ENCODE measurements at regions not wholly inside any gene's neighbourhood (a gene's known extent, or its start where the extent isn't known, plus 50 kb on each side); places are given as distances from the start of the nearest gene placed in this dataset.

DNA sequence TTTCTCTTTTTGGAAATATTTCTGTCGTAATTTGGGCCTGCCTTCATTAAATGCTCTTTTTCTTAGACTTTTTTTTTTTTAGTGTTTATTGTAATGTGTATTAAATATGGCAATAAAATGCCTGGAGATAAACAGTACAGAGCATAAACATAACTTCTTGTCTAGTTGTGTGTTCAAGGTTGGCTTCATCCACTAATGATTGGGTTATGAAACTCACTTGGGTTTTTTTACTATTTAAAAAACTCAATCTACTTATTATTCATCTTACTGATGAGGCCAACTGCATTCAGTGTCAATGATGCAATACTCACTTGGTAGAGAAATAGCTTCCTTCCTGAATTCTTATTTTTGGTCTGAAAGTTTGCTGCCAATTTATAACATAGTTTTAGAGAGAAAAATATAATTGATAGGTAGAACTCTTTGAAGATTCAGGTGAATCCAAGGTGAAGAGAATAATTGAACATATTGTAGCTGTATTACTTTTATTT is 144.2 kb upstream of the NABP1 start:
- Histone ChIP-seq H3K4me1 (ENCODE audit: control insufficient read depth, insufficient read depth, low read length) (no peaks in the 10 kb centered on the region), H3K27ac (ENCODE audit: low read length) (no peak overlapping the region), H3K27me3 (ENCODE audit: control insufficient read depth, insufficient read depth, low read length) (no peaks in the 10 kb centered on the region; the same call in 1 of the 2 replicates), H3K4me3 (ENCODE audit: low read depth in 2 of 2, low read length in 2 of 2) (no peak overlapping the region), H3K9me3 (ENCODE audit: control insufficient read depth, insufficient read depth, low read depth, low read length) (no peaks in the 10 kb centered on the region), H3K36me3 (ENCODE audit: control insufficient read depth, insufficient read depth, low read length) (no peaks in the 10 kb centered on the region)
- DNase-seq (ENCODE audit: low read depth, low spot score), result no peak
- no TSS peak for BruUV-seq (replicated peaks)
- POLR2A ChIA-PET, result no interaction called here
- CTCF ChIA-PET, result no interaction called here
- intact Hi-C loops (cut with micrococcal nuclease; ENCODE audit: unreplicated experiment), result no loop called here
- in situ Hi-C loops (cut with HindIII; ENCODE audit: low pct_unique_long_range_greater_than_20kb, low sequenced_read_pairs), result no loop called here
- TF ChIP-seq TCF7L2 (IDR thresholded peaks at IDR 0.05; ENCODE audit: low read depth, low read length) (no peak), POLR2AphosphoS5 (IDR thresholded peaks at IDR 0.05; ENCODE audit: low read depth, low read length) (no peak), SIN3A (IDR thresholded peaks at IDR 0.05; ENCODE audit: borderline replicate concordance, insufficient read depth, low read depth, low read length) (no peak)
- TF ChIP-seq, protein P1, sequence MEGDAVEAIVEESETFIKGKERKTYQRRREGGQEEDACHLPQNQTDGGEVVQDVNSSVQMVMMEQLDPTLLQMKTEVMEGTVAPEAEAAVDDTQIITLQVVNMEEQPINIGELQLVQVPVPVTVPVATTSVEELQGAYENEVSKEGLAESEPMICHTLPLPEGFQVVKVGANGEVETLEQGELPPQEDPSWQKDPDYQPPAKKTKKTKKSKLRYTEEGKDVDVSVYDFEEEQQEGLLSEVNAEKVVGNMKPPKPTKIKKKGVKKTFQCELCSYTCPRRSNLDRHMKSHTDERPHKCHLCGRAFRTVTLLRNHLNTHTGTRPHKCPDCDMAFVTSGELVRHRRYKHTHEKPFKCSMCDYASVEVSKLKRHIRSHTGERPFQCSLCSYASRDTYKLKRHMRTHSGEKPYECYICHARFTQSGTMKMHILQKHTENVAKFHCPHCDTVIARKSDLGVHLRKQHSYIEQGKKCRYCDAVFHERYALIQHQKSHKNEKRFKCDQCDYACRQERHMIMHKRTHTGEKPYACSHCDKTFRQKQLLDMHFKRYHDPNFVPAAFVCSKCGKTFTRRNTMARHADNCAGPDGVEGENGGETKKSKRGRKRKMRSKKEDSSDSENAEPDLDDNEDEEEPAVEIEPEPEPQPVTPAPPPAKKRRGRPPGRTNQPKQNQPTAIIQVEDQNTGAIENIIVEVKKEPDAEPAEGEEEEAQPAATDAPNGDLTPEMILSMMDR (IDR thresholded peaks at IDR 0.05), result no peak
- TF ChIP-seq, protein P2, sequence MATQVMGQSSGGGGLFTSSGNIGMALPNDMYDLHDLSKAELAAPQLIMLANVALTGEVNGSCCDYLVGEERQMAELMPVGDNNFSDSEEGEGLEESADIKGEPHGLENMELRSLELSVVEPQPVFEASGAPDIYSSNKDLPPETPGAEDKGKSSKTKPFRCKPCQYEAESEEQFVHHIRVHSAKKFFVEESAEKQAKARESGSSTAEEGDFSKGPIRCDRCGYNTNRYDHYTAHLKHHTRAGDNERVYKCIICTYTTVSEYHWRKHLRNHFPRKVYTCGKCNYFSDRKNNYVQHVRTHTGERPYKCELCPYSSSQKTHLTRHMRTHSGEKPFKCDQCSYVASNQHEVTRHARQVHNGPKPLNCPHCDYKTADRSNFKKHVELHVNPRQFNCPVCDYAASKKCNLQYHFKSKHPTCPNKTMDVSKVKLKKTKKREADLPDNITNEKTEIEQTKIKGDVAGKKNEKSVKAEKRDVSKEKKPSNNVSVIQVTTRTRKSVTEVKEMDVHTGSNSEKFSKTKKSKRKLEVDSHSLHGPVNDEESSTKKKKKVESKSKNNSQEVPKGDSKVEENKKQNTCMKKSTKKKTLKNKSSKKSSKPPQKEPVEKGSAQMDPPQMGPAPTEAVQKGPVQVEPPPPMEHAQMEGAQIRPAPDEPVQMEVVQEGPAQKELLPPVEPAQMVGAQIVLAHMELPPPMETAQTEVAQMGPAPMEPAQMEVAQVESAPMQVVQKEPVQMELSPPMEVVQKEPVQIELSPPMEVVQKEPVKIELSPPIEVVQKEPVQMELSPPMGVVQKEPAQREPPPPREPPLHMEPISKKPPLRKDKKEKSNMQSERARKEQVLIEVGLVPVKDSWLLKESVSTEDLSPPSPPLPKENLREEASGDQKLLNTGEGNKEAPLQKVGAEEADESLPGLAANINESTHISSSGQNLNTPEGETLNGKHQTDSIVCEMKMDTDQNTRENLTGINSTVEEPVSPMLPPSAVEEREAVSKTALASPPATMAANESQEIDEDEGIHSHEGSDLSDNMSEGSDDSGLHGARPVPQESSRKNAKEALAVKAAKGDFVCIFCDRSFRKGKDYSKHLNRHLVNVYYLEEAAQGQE (IDR thresholded peaks at IDR 0.05; ENCODE audit: insufficient read depth in 1 of 2, low read depth in 2 of 2, low read length in 1 of 2), result no peak
- no peak for ATAC-seq

- DNase-seq (ENCODE audit: low read depth, low spot score) (no peak), ATAC-seq (no peak)
- BruUV-seq (replicated peaks), result no TSS peak
- CTCF ChIA-PET, result no interaction called here
- intact Hi-C loops (cut with micrococcal nuclease; ENCODE audit: unreplicated experiment) (no loop called here), in situ Hi-C loops (cut with HindIII; ENCODE audit: low pct_unique_long_range_greater_than_20kb, low sequenced_read_pairs) (no loop called here)
- no peaks in the 10 kb centered on the region; the same call in 1 of the 2 replicates for H3K27me3 ChIP-seq (ENCODE audit: control insufficient read depth, insufficient read depth, low read length)
- POLR2A ChIA-PET, result no interaction called here
- no peaks in the 10 kb centered on the region for H3K4me1 ChIP-seq (ENCODE audit: control insufficient read depth, insufficient read depth, low read length)
- TF ChIP-seq TCF7L2 (IDR thresholded peaks at IDR 0.05; ENCODE audit: low read depth, low read length), result no peak
- no peak for TF ChIP-seq SIN3A (IDR thresholded peaks at IDR 0.05; ENCODE audit: borderline replicate concordance, insufficient read depth, low read depth, low read length)
- TF ChIP-seq, protein P2 (IDR thresholded peaks at IDR 0.05; ENCODE audit: insufficient read depth in 1 of 2, low read depth in 2 of 2, low read length in 1 of 2), result no peak
- TF ChIP-seq POLR2AphosphoS5 (IDR thresholded peaks at IDR 0.05; ENCODE audit: low read depth, low read length), result no peak
- TF ChIP-seq, protein P1 (IDR thresholded peaks at IDR 0.05), result no peak
- H3K4me3 ChIP-seq (ENCODE audit: low read depth in 2 of 2, low read length in 2 of 2), result no peak overlapping the region
- H3K27ac ChIP-seq (ENCODE audit: low read length), result no peak overlapping the region
- H3K9me3 ChIP-seq (ENCODE audit: control insufficient read depth, insufficient read depth, low read depth, low read length), result no peaks in the 10 kb centered on the region
- no peaks in the 10 kb centered on the region for H3K36me3 ChIP-seq (ENCODE audit: control insufficient read depth, insufficient read depth, low read length)
Measured at GRCh38 chr2:191537921-191538320, 140.0 kb upstream of the NABP1 start.

Data from Panc1 (cell line).